ENCODE measurements at regions not wholly inside any gene's neighbourhood (a gene's known extent, or its start where the extent isn't known, plus 50 kb on each side); places are given as distances from the start of the nearest gene placed in this dataset.

GRCh38 chrX:69323786-69324720, 158.8 kb upstream of the PJA1 start:
- no peak for TF ChIP-seq CTCF (IDR thresholded peaks at IDR 0.05; ENCODE audit: poor library complexity, severe bottlenecking)
- H3K9me3 ChIP-seq (ENCODE audit: severe bottlenecking) = no peaks in the 10 kb centered on the region
- H3K27ac ChIP-seq (ENCODE audit: poor library complexity, severe bottlenecking) = no peak overlapping the region
- ATAC-seq (ENCODE audit: low read depth) = no peak
- no peaks in the 10 kb centered on the region for H3K4me1 ChIP-seq (ENCODE audit: insufficient read depth, poor library complexity, severe bottlenecking)
- no peaks in the 10 kb centered on the region for H3K36me3 ChIP-seq (ENCODE audit: low read depth)
- DNase-seq (ENCODE audit: low spot score) = no peak
- no peaks in the 10 kb centered on the region for H3K27me3 ChIP-seq (ENCODE audit: insufficient read depth, poor library complexity, severe bottlenecking)
- H3K4me3 ChIP-seq (ENCODE audit: severe bottlenecking) = no peak overlapping the region

DNA sequence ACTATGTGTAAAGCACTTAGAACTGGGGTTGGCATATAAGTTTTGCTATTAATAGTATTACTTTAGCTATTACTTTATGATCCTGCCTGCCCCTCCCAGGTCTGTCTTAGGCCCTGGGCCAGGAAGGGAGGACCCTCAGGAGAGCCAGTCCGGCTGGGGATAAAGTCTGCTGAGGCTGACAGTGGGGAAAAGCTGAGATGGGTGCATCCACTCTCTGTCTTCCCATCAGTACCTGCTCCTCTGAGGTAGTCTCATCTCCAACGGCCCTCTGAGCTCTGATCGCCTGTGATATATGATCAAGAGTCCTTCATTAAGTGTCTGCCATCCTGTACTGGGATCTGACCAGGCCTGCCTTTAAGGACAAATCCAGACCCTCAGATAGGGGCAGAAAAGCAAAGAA, 156.5 kb upstream of the PJA1 start:
- H3K27me3 ChIP-seq (ENCODE audit: insufficient read depth, poor library complexity, severe bottlenecking) = no peaks in the 10 kb centered on the region
- no peak overlapping the region for H3K4me3 ChIP-seq (ENCODE audit: severe bottlenecking)
- DNase-seq (ENCODE audit: low spot score) = no peak
- no peak overlapping the region for H3K27ac ChIP-seq (ENCODE audit: poor library complexity, severe bottlenecking)
- no peak for ATAC-seq (ENCODE audit: low read depth)
- no peaks in the 10 kb centered on the region for H3K36me3 ChIP-seq (ENCODE audit: low read depth)
- no peak for TF ChIP-seq CTCF (IDR thresholded peaks at IDR 0.05; ENCODE audit: poor library complexity, severe bottlenecking)
- H3K4me1 ChIP-seq (ENCODE audit: insufficient read depth, poor library complexity, severe bottlenecking) = no peaks in the 10 kb centered on the region
- H3K9me3 ChIP-seq (ENCODE audit: severe bottlenecking) = no peaks in the 10 kb centered on the region

DNA sequence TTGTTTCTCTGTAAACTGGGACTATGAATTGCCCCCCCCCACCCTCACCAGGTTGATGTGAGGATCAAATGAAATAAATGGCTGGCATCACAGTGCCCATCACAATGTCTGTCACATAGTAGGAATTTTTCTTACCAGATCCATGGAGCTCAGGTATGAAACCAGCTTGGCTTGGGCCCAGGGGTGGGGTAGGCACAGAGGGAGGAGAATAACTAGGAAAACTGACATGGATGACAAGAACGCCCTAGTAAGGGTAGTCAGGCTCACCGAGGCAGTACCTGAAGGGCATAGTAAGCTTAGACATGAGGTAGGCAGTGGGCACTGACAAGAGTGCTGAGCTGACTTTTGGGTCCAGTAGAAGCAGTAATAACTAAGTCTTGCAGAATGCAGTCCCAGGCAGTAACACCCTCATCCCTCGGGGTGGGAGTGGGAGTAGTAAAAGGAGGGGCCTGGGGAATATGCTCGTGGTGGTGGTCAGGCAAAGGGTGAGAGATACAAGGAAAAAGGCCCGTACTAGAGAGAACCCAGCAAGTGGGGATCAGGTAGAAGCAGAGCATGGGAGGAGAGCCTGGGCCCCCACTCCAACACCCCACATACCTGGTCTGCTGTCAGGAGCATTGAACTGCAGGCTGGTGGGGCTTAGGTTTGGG, 155.9 kb upstream of the PJA1 start:
- no peak overlapping the region for H3K27ac ChIP-seq (ENCODE audit: poor library complexity, severe bottlenecking)
- no peaks in the 10 kb centered on the region for H3K27me3 ChIP-seq (ENCODE audit: insufficient read depth, poor library complexity, severe bottlenecking)
- no peaks in the 10 kb centered on the region for H3K4me1 ChIP-seq (ENCODE audit: insufficient read depth, poor library complexity, severe bottlenecking)
- ATAC-seq (ENCODE audit: low read depth) = no peak
- no peak for DNase-seq (ENCODE audit: low spot score)
- H3K9me3 ChIP-seq (ENCODE audit: severe bottlenecking) = no peaks in the 10 kb centered on the region
- H3K4me3 ChIP-seq (ENCODE audit: severe bottlenecking) = no peak overlapping the region
- TF ChIP-seq CTCF (IDR thresholded peaks at IDR 0.05; ENCODE audit: poor library complexity, severe bottlenecking) = no peak
- H3K36me3 ChIP-seq (ENCODE audit: low read depth) = no peaks in the 10 kb centered on the region

- H3K9me3 ChIP-seq (ENCODE audit: severe bottlenecking) = no peaks in the 10 kb centered on the region
- no peak overlapping the region for H3K4me3 ChIP-seq (ENCODE audit: severe bottlenecking)
- no peaks in the 10 kb centered on the region for H3K27me3 ChIP-seq (ENCODE audit: insufficient read depth, poor library complexity, severe bottlenecking)
- no peak overlapping the region for H3K27ac ChIP-seq (ENCODE audit: poor library complexity, severe bottlenecking)
- H3K36me3 ChIP-seq (ENCODE audit: low read depth) = no peaks in the 10 kb centered on the region
- no peak for ATAC-seq (ENCODE audit: low read depth)
- no peak for DNase-seq (ENCODE audit: low spot score)
- no peak for TF ChIP-seq CTCF (IDR thresholded peaks at IDR 0.05; ENCODE audit: poor library complexity, severe bottlenecking)
- no peaks in the 10 kb centered on the region for H3K4me1 ChIP-seq (ENCODE audit: insufficient read depth, poor library complexity, severe bottlenecking)
These were observed 154.9 kb upstream of the PJA1 start for GRCh38 chrX:69320116-69320515.
